Epithelial cell of esophagus (primary cell): ENCODE measurements at regions not wholly inside any gene's neighbourhood (a gene's known extent, or its start where the extent isn't known, plus 50 kb on each side); places are given as distances from the start of the nearest gene placed in this dataset.

ENCODE experiments used
- DNase-seq: peaks from one replicate; pipeline ENCODE4 v3.0.0; 2010; ENCODE audit warnings: low read depth
- H3K4me3 ChIP-seq: 2 replicates; pipeline ENCODE4 v1.5.1; 2011; ENCODE audit warnings: mild to moderate bottlenecking, low read length, control low read depth
- CTCF ChIP-seq: IDR thresholded peaks from 2 replicates; pipeline ENCODE4 v1.5.1; 2011; ENCODE audit warnings: low read depth, mild to moderate bottlenecking, low read length, control low read depth, inconsistent platforms; ENCODE audit not compliant: insufficient read depth; ENCODE audit errors: missing control alignments

DNA sequence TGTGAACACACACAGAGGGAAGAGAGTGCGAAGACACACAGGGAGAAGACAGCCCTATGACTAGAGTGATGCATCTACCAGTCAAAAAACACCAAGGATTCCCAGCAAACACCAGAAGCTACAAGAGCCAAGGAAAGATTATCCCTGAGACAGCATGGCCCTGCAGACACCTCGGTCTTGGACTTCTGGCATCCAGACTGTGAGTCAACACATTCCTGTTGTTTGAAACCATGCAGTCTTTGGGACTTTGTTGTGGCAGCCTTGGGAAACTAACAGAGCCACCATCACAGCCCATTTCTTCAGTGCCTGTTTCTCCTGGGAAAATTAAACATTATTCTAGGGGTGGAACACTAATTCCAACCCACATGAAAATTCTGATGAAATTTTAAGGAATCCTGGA is 220.6 kb downstream of the GXYLT1 start:
- no peak for DNase-seq
- TF ChIP-seq CTCF: no peak

DNA sequence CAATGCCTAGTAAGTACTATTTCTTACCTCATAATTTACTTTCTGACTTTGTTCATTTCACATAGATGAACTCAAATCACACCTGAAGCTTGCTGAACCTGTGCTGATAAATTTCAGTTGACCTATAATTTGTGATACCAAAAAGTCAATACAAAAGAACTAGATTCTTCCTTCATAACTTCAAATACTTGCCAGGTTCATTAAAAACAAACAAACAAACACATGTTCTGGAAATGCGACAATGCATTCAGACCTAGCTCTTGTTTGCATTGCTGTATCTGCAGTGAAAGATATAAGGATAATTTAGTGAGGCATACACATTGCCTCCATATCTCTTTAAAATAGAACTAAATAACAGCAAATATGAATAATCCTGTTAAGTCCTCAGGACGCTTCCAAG is 221.3 kb downstream of the GXYLT1 start:
- H3K4me3 ChIP-seq: no peak overlapping the region
- TF ChIP-seq CTCF: no peak
- DNase-seq: no peak

More for the DNA sequence above, 220.6 kb downstream of the GXYLT1 start:
- H3K4me3 ChIP-seq: no peak overlapping the region

- no peak for TF ChIP-seq CTCF
- no peak for DNase-seq
- no peak overlapping the region for H3K4me3 ChIP-seq
These were observed 224.3 kb downstream of the GXYLT1 start for GRCh38 chr12:41920355-41920754.

- no peak for TF ChIP-seq CTCF
- no peak overlapping the region for H3K4me3 ChIP-seq
- no peak for DNase-seq
These were observed 225.0 kb downstream of the GXYLT1 start for GRCh38 chr12:41919526-41920261.

- TF ChIP-seq CTCF: no peak
- no peak overlapping the region for H3K4me3 ChIP-seq
- DNase-seq: no peak
These were observed 225.6 kb downstream of the GXYLT1 start for GRCh38 chr12:41919048-41919447.

DNA sequence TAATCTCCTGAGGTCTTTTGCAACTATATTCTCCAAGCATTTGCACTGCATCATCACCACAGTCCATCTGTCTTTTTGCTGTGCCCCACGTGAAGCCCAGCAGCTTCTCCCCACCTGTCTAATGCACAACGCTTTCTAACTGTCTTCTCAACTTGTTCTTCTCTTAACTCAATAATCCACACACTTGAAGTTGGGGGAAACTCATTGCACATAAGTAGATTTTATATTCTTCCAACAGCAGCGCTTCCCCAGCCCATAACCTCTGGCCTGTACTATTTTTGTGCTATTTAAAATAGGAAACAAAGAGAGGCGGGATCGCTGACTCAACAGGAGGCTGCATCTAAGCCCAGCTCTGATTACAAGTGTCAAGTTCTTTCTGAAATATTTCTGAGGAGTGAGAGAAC is 226.7 kb downstream of the GXYLT1 start:
- peak; percentile 9 for DNase-seq
- TF ChIP-seq CTCF: no peak
- no peak overlapping the region for H3K4me3 ChIP-seq

- TF ChIP-seq CTCF: no peak
- H3K4me3 ChIP-seq: no peak overlapping the region
- DNase-seq: no peak
These were observed 227.5 kb downstream of the GXYLT1 start for GRCh38 chr12:41917181-41917580.
